Body of pancreas (tissue), 4 donors: ENCODE measurements at regions not wholly inside any gene's neighbourhood (a gene's known extent, or its start where the extent isn't known, plus 50 kb on each side); places are given as distances from the start of the nearest gene placed in this dataset.
A peak's percentile ranks its signal among the peaks of the same experiment; 100 is the strongest.

Experiments used
- ATAC-seq: fragments of 150-250 bp; one replicate; pipeline ENCODE4 v1.9.1; 2016
- DNase-seq, 4 donors: peaks; one replicate each; pipeline ENCODE4 v3.0.0-alpha.2; 2019
- H3K27ac ChIP-seq, 4 donors: fragments of 200-600 bp; sonication (generic); 1 replicate in 3 of 4; 2 replicates in 1 of 4; pipeline versions ENCODE4 v1.5.1 to v1.6.1; 2016 to 2019; ENCODE audit warnings: mild to moderate bottlenecking in 1 of 4, mixed read lengths in 1 of 4, moderate library complexity in 1 of 4
- H3K27me3 ChIP-seq, 2 donors: fragments of 200-600 bp; sonication (generic); one replicate each; pipeline ENCODE4 v1.6.0; 2016; ENCODE audit warnings: mild to moderate bottlenecking in 1 of 2
- H3K36me3 ChIP-seq, 2 donors: fragments of 200-600 bp; sonication (generic); replicated peaks in 1 of 2; 2 replicates each; pipeline ENCODE4 v1.5.1; 2016; ENCODE audit warnings: low read depth in 2 of 2; ENCODE audit not compliant: insufficient read depth in 1 of 2
- H3K4me1 ChIP-seq: fragments of 200-600 bp; sonication (generic); one replicate; pipeline ENCODE4 v1.6.0; 2016
- H3K4me3 ChIP-seq, 2 donors: fragments of 200-600 bp; sonication (generic); 1 replicate in 1 of 2; 2 replicates in 1 of 2; pipeline ENCODE4 v1.5.1; 2016 to 2019
- H3K9me3 ChIP-seq, 3 donors: fragments of 200-600 bp; sonication (generic); 1 replicate in 2 of 3; 2 replicates in 1 of 3; pipeline ENCODE4 v1.5.1; 2016
- CTCF ChIP-seq, 7 experiments: fragments of 450-650 bp in 4 of 7; fragments of 200-600 bp in 3 of 7; sonication (generic) in 3 of 7; IDR thresholded peaks; one replicate each; pipeline ENCODE4 v1.5.1; 2016 to 2019; ENCODE audit warnings: antibody characterized with exemption in 7 of 7
- POLR2A ChIP-seq, 3 donors: fragments of 450-650 bp; IDR thresholded peaks; one replicate each; pipeline ENCODE4 v1.6.1; 2016; ENCODE audit warnings: antibody characterized with exemption in 3 of 3, mild to moderate bottlenecking in 2 of 3
- WGBS, 2 donors: methylation state at CpG; one replicate each; pipeline ENCODE4 v1.1.5; 2017; 5-methylcytosine and 5-hydroxymethylcytosine counted together
- intact Hi-C: fragments of 100-400 bp; cut with DNase I; formaldehyde crosslinking; loops from one replicate; pipeline ENCODE4 v1.15.1; 2023

DNA sequence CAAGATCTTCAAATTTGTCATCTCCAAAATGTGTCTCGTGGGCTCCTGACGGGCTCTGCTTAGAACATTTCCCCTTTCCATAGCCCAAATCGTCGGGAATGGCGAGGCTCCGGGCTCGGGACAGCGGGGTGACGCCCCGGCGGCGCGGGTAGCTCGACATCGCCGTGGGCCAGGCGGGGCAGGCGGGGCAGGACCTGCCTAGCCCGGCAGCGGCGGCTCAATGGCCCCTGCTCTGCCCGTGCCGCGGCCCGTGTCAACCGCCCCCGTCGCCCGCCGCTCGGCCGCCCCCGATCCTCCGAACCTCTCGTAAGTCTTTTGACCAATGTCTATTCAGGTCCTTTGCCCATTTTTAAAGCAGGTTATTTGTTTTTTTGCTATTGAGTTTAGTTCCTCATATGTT, 111.2 kb downstream of the PMAIP1 start:
- intact Hi-C loops: no loop called here
- Histone ChIP-seq H3K9me3 (no peaks in the 10 kb centered on the region), H3K36me3 (no peaks in the 10 kb centered on the region), H3K27ac (no peak overlapping the region), H3K4me1 (no peaks in the 10 kb centered on the region), H3K27me3 (no peaks in the 10 kb centered on the region), H3K4me3 (no peak overlapping the region)
- no peak for ATAC-seq
- 96% methylated on average over 28 to 35 of the region's 35 CpGs for WGBS, 2 donors
- no peak for TF ChIP-seq CTCF (IDR thresholded peaks at IDR 0.05)
- TF ChIP-seq POLR2A (IDR thresholded peaks at IDR 0.05): no peak
- DNase-seq: no peak

DNA sequence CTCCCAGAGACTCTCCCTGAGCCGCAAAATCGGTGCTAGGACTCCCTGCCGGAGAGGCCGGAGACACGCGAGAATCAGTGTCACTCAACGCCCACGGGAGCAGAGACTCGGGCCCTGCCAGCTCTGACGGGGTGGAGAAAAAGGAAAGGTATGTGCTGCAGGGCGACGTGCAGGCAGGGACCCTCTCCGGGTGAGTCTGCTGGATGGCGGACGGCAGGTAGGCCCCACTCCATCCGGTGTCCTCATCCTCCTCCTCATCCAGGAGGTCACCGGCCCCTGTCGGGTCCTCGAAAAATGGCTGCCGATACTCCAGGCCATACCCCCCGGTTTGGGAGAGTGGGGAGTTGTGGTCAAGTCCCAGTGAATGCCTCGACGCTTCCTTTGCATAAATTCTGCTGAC, 110.7 kb downstream of the PMAIP1 start:
- WGBS, 2 donors: 85 to 94% methylated on average over 22 to 23 of the region's 23 CpGs
- intact Hi-C loops: no loop called here
- DNase-seq: no peak

DNA sequence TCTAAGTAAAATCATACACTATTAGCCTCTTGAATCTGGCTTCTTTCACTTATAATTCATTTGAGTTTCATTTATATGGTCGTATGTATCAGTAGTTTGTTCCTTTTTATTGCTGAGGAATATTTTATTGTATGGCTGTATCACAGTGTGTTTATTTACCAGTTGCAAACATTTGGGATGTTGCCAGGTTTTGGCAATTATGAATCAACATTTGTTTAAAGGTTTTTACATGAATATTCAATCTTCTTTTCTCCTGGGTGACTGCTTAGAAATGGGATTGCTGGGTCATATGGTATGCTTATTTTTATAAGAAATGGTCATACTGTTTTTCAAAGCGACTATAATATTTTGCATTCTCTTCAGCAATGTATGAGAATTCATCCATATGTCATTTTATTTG, 107.9 kb downstream of the PMAIP1 start:
- H3K36me3 ChIP-seq: no peaks in the 10 kb centered on the region
- no peak for TF ChIP-seq CTCF (IDR thresholded peaks at IDR 0.05)
- TF ChIP-seq POLR2A (IDR thresholded peaks at IDR 0.05): no peak
- no peak for DNase-seq
- intact Hi-C loops: no loop called here
- no peak for ATAC-seq
- H3K4me3 ChIP-seq: no peak overlapping the region
- H3K4me1 ChIP-seq: no peaks in the 10 kb centered on the region
- H3K9me3 ChIP-seq: no peaks in the 10 kb centered on the region
- H3K27me3 ChIP-seq: no peaks in the 10 kb centered on the region
- no peak overlapping the region for H3K27ac ChIP-seq
- 36 to 44% methylated on average over 2 of the region's 2 CpGs for WGBS, 2 donors

More for the DNA sequence above, 110.7 kb downstream of the PMAIP1 start:
- H3K4me3 ChIP-seq: no peak overlapping the region
- no peaks in the 10 kb centered on the region for H3K4me1 ChIP-seq
- ATAC-seq: no peak
- no peak overlapping the region for H3K27ac ChIP-seq
- H3K36me3 ChIP-seq: no peaks in the 10 kb centered on the region
- TF ChIP-seq CTCF (IDR thresholded peaks at IDR 0.05) (no peak), POLR2A (IDR thresholded peaks at IDR 0.05) (no peak)
- no peaks in the 10 kb centered on the region for H3K9me3 ChIP-seq
- no peaks in the 10 kb centered on the region for H3K27me3 ChIP-seq

DNA sequence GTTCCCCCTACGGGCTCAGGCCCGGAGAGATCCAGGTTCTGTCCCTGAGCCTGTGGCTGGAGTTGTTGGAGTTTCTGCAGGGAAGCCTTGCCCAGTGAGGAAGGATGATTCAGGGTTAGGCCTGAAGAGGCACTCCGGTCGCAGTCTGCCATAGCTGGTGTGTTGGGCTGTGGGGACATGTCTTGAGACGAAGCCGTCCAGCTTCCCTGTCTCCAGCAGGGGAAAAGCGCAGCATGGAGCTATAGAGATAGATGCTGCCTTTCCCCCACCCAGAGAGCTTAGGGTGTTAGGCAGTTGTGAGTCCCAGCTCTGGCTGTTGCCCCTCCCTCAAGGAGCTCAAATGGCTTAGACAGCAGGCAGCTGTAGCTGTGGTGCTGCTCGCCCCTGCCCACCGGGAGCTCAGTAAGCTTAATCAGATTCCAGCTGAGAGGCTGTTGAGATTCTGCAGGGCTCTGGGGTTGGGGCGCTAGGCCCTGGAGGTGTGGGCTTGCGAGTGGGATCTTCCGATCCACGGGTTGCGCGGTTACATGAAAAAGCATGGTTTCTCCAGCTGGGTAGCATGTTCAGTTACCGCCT, 103.9 kb downstream of the PMAIP1 start:
- H3K27me3 ChIP-seq: no peaks in the 10 kb centered on the region
- intact Hi-C loops: no loop called here
- no peak overlapping the region for H3K4me3 ChIP-seq
- no peak overlapping the region for H3K27ac ChIP-seq
- DNase-seq: no peak
- no peaks in the 10 kb centered on the region for H3K4me1 ChIP-seq
- ATAC-seq: no peak
- no peaks in the 10 kb centered on the region for H3K9me3 ChIP-seq
- 83 to 90% methylated on average over 8 to 16 of the region's 16 CpGs for WGBS, 2 donors
- TF ChIP-seq POLR2A (IDR thresholded peaks at IDR 0.05): no peak
- TF ChIP-seq CTCF (IDR thresholded peaks at IDR 0.05): no peak
- H3K36me3 ChIP-seq: no peaks in the 10 kb centered on the region

DNA sequence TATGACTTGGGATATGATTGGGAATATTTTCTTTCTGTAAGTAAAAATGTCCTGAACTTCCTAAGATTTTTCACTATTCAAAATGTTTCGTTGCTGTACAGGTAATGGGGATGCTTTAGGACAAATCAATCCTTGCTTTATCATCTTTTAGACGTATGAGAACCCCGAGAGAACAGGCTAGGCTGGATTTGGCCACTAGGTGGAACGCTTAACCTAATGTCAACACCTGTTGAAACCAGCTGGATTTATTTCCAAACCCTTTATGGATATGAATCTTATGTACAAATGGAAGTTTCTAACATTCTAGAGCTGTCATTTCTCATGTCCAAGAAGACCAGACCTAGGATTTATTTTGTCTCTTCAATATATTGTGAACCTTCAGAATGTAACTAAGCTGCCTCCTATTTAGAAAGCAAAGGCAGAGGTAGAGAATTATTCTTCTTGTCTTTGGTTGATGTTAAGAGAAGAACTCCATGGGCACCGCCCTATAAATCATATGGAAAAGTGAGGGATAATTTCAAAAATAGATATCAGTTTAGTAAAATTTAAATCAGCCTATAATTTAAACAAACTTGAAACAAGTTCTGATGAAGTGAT, 96.7 kb downstream of the PMAIP1 start:
- intact Hi-C loops: no loop called here
- H3K4me1 ChIP-seq: no peaks in the 10 kb centered on the region
- H3K9me3 ChIP-seq: no peaks in the 10 kb centered on the region
- peak in 3 of 4 donors; percentile 26 to 52 (median 35) for DNase-seq
- no peak overlapping the region for H3K4me3 ChIP-seq
- ATAC-seq: no peak
- H3K36me3 ChIP-seq: no peaks in the 10 kb centered on the region
- WGBS, 2 donors: 11 to 12% methylated on average over 5 of the region's 5 CpGs
- no peaks in the 10 kb centered on the region for H3K27me3 ChIP-seq
- no peak overlapping the region for H3K27ac ChIP-seq
- TF ChIP-seq CTCF (IDR thresholded peaks at IDR 0.05) (peak in 6 of 7 experiments; percentile 30 to 45 (median 39)), POLR2A (IDR thresholded peaks at IDR 0.05) (no peak)
